HG03135 (cell line): ENCODE measurements at regions not wholly inside any gene's neighbourhood (a gene's known extent, or its start where the extent isn't known, plus 50 kb on each side); places are given as distances from the start of the nearest gene placed in this dataset.

Source experiments
- ATAC-seq: cut with Tn5 transposase; IDR thresholded peaks from one replicate; pipeline ENCODE4 v1.9.1; 2021; ENCODE audit warnings: mild to moderate bottlenecking, moderate library complexity; ENCODE audit not compliant: unreplicated experiment

DNA sequence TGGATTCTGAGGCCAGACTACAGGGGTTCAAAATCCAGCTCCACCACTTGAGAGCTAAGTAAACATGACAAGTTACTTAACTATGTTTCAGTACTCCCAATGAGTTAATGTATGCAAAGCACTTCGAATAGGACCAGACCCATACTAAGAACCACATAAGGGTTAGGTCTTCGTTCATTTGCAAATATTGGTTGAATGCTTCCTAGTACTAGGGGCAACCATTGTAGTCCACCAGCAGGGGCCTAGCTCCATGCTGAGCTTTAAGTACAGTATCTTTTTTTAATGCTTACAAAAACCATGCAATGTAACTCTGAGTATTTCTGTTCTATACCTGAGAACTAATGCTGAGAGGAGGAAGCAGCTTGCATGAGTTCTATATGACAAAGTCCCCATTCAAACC, 80.4 kb upstream of the PDE1C start:
- ATAC-seq, result no peak

DNA sequence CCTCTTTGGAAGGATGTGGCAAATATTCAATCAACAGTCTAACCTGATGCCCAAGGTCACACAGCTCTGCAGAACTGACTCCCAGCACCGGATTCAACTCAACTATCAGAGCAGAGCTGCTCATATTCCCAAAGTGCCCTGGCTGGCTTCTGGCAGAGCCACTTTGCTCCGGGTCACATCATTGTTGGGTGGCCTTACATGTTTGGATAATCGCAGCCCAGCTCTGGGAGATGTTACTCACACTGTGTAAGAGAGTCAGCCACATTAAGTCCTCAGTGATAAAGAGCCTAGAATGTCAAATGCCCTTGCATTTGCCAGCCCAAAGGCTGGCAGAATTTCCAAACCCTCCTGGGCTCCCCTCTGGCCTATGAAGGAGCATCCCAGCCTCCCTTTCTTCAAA, 79.8 kb upstream of the PDE1C start:
- ATAC-seq, result no peak

DNA sequence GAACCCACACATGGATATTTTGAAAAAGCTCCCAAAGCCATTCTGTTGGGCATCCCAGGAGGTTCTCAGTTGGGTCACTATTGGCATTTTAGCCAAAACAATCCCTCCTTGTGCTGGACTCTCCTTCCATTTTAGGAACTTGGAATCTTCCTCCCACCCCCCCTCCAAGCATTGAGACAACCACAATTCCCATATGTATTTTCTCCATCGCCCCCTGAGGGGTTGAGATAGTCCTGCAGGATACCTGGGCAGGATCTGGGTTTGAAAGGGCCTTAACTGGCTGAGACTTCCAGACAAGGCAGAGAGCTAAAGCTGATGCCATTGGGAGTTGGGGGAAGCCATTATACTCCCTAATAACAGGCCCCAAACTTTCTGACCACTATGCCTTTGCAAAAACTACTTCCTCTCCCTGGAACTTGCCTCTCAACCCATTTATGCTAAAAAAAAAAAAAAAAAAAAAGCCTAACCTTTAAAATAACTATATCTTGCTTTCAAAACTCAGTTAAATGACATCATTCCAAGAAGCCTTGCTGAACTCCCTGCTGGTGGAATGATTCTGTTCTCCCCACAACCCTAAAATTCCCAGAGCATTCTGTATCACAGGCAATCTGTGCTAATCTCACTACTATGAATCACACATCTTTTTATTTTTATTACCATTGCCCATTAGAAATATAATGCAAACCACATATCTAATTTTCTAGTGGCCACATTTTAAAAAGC, 77.5 kb upstream of the PDE1C start:
- no peak for ATAC-seq

DNA sequence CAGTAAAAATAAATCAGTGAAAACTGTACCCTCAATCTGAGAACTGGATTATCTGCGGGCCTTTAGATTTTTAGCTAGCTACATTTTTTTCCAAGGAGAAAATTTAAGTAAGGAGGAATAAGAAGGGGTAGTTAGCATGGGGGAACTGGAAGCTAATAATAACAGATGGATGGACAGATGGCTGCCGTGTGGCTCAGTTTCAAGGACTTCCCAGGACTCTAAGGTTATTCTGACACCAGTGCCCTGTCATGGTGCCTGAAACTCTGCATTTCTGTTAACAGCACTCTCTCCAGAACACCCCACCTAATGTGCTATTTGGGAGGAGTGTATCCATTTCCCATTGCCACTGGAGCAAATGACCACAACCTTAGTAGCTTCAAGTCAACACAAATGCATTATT, 75.7 kb upstream of the PDE1C start:
- ATAC-seq, result no peak

DNA sequence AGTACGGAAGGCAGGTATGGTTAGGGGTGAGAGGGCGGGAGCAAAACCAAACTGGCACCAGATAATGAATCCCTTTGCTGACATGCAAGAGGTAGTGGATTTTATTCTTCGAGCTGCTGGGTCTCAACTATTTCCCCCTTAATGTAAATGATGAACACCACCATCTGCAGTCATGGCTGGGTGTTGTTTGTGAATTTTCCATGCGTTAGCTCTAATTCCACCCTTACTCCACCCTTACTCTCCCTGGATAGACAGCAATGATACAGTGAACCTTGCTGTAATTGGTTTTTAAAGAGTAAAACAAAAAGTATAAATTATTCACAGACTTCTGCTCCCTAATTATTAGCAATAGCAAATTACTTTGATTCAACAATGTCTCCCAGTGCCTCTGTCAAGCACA, 74.5 kb upstream of the PDE1C start:
- no peak for ATAC-seq

DNA sequence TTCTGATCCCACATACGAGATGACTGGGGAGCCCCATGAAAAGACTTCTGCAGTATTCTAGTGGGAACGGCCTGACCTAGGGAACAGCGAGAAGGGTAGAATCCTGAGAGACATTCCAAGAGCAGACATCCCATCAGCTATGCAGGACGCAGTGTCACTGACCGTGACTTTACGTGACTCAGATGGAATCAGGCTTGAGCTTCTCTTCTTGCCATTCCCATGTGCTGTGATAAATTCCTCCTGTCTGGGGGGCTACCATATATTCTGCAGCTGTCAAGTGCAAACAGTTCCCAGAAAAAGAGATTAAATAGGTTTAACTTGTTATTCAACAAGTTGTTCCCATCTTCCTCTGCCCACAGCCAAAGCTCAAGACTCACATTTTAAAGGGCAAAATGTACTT, 73.1 kb upstream of the PDE1C start:
- no peak for ATAC-seq

DNA sequence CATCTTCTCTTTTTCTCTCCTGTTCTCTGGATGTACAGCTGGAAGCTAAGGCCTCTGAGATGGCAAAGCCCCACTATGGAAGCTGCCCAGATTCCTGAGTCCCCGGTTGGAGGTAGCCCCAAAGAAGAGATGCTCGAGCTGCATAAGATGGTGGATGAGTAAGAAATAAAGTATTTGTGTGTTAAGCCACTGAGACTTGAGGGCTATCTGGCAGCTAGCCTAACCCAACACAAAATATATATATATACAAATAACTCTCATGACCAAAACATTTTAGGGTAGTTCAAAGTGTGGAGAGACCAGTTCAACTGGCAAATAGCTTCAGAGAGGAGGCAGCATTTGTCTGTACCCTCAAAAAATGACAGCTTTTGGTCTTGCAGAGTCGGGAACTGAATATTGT, 72.4 kb upstream of the PDE1C start:
- no peak for ATAC-seq

DNA sequence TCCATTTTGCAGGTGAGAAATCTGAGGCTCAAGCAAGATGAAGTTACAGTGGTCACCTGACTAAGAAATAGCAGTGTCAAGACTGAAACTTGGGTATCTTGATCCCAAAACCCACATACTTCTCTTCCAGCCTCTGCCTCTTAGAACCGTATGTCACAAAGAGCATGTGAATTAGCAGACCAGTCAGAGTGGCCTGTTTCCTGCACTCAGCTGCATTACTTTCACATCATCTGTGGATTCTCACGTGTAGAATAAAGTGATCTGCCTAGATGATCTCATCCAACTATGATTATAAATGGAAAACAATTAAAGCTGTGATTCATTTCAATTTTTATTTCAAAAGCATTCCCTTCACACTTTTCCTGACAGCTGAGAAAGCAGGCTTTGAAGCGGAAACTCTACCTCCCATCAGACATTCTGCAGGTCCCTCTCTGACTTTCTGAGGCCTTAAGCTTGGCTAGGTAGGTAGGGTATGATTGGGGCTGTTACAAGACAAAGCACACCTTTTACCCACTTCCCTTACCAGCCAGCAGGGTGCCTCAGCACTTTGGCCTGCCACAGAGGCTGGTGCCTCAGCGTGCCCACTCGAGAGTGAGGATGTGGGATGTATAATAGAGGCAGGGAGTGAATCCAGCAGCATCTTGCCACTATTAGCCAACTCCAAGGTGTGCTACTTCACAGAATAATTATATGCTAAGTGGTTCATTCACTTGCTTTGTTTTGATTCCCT, 70.2 kb upstream of the PDE1C start:
- ATAC-seq, result no peak

DNA sequence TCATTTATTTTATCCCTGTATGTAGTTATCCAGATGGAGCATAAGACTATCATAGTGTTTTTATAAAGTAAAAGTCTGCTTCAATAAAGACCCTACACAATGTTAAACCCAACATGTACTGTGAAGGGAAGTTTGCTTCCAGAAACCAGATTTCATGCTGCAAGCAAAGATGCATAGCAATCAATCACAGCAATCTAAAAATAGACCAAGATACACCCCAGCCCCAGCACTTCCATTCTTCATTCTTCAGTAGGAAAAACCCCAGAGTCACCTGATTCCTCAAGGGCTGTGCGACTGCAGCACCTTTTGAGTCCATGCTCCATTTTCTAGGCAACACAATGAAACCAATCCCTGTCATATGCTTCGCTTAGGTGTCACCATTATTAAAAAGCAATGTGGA, 66.9 kb upstream of the PDE1C start:
- ATAC-seq, result no peak

DNA sequence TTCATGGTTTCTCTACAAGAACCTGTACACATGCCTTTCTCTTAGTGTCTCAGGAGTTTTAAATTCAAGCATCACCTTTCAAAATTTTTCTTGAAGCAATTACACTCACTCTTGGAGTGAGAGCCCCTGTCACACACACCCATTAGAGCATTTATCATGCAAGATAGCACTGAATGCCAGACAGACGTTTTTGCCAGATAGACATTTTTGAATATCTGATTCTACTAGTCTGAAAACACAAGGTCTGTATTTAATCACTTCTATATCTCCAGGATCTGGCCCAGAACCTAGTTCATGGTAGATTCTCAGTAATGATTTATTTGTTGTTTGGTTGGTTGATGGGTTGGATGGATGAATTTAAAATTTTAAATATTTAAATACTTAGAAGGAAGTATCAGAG, 60.9 kb upstream of the PDE1C start:
- no peak for ATAC-seq

DNA sequence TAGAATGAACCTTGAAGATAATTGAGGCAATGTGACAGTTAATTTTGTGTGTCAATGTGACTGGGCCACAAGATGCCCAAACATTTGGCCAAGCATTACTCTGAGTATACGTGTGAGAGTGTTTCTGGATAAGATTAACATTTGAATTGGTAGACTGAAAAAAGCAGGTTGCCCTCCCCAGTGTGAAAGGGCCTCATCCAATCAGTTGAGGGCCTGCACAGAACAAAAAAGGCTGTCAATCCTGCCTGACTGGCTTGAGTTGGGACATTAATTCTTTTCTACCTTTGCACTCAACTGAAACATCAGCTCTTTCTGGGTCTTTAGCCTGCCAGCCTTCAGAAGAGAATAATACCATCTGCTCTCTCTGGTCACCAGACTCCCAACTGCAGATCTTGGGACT, 56.6 kb upstream of the PDE1C start:
- no peak for ATAC-seq
